T-helper 1 cell treated with Interleukin-12 subunit alpha and Interleukin-12 subunit beta and Interleukin-4 antibody, amounts not matched to agents 30 μg/mL and 1 μg/mL, for 36 hours (primary cell): ENCODE measurements at regions not wholly inside any gene's neighbourhood (a gene's known extent, or its start where the extent isn't known, plus 50 kb on each side); places are given as distances from the start of the nearest gene placed in this dataset.

Experiments used
- H3K27ac Mint-ChIP-seq: one replicate; pipeline ENCODE4 v1.8.0; 2021; ENCODE audit warnings: mild to moderate bottlenecking, mixed read lengths
- H3K27me3 Mint-ChIP-seq: one replicate; pipeline ENCODE4 v1.8.0; 2021; ENCODE audit warnings: low read depth, mixed read lengths
- H3K36me3 Mint-ChIP-seq: one replicate; pipeline ENCODE4 v1.8.0; 2021; ENCODE audit warnings: low read depth, mixed read lengths
- H3K4me1 Mint-ChIP-seq: one replicate; pipeline ENCODE4 v1.8.0; 2021; ENCODE audit warnings: low read depth, mixed read lengths
- H3K4me3 Mint-ChIP-seq: one replicate; pipeline ENCODE4 v1.8.0; 2021; ENCODE audit warnings: mild to moderate bottlenecking, moderate library complexity, mixed read lengths
- H3K9me3 Mint-ChIP-seq: one replicate; pipeline ENCODE4 v1.8.0; 2021; ENCODE audit warnings: mixed read lengths

GRCh38 chr5:155605920-155606319, 592.4 kb downstream of the KIF4B start:
- no peak overlapping the region for H3K27ac Mint-ChIP-seq
- H3K4me1 Mint-ChIP-seq: no peaks in the 10 kb centered on the region
- no peak overlapping the region for H3K4me3 Mint-ChIP-seq
- no peaks in the 10 kb centered on the region for H3K9me3 Mint-ChIP-seq
- H3K27me3 Mint-ChIP-seq: no peaks in the 10 kb centered on the region
- H3K36me3 Mint-ChIP-seq: no peaks in the 10 kb centered on the region

- no peak overlapping the region for H3K4me3 Mint-ChIP-seq
- no peaks in the 10 kb centered on the region for H3K9me3 Mint-ChIP-seq
- no peaks in the 10 kb centered on the region for H3K36me3 Mint-ChIP-seq
- no peaks in the 10 kb centered on the region for H3K4me1 Mint-ChIP-seq
- peaks cover 12% of the 10 kb centered on the region for H3K27me3 Mint-ChIP-seq
- no peak overlapping the region for H3K27ac Mint-ChIP-seq
These were observed 603.3 kb downstream of the KIF4B start for GRCh38 chr5:155616779-155617392.

- H3K9me3 Mint-ChIP-seq: no peaks in the 10 kb centered on the region
- H3K36me3 Mint-ChIP-seq: no peaks in the 10 kb centered on the region
- H3K4me1 Mint-ChIP-seq: no peaks in the 10 kb centered on the region
- no peak overlapping the region for H3K4me3 Mint-ChIP-seq
- peaks cover 13% of the 10 kb centered on the region for H3K27me3 Mint-ChIP-seq
- H3K27ac Mint-ChIP-seq: no peak overlapping the region
These were observed 606.1 kb downstream of the KIF4B start for GRCh38 chr5:155619688-155620087.

- no peaks in the 10 kb centered on the region for H3K9me3 Mint-ChIP-seq
- no peak overlapping the region for H3K27ac Mint-ChIP-seq
- H3K4me1 Mint-ChIP-seq: no peaks in the 10 kb centered on the region
- no peak overlapping the region for H3K4me3 Mint-ChIP-seq
- H3K36me3 Mint-ChIP-seq: no peaks in the 10 kb centered on the region
- H3K27me3 Mint-ChIP-seq: peaks cover 13% of the 10 kb centered on the region
These were observed 607.4 kb downstream of the KIF4B start for GRCh38 chr5:155620821-155621410.

- Mint-ChIP-seq H3K9me3 (no peaks in the 10 kb centered on the region), H3K4me1 (no peaks in the 10 kb centered on the region), H3K27me3 (peaks cover 17% of the 10 kb centered on the region), H3K27ac (no peak overlapping the region), H3K4me3 (no peak overlapping the region), H3K36me3 (no peaks in the 10 kb centered on the region)
These were observed 611.2 kb downstream of the KIF4B start for GRCh38 chr5:155624597-155625241.

- H3K4me1 Mint-ChIP-seq: no peaks in the 10 kb centered on the region
- no peaks in the 10 kb centered on the region for H3K36me3 Mint-ChIP-seq
- H3K9me3 Mint-ChIP-seq: no peaks in the 10 kb centered on the region
- no peak overlapping the region for H3K4me3 Mint-ChIP-seq
- no peak overlapping the region for H3K27ac Mint-ChIP-seq
- peaks cover 17% of the 10 kb centered on the region for H3K27me3 Mint-ChIP-seq
These were observed 611.8 kb downstream of the KIF4B start for GRCh38 chr5:155625315-155625714.

GRCh38 chr5:155625897-155626543, 612.5 kb downstream of the KIF4B start:
- Mint-ChIP-seq H3K27me3 (peaks cover 11% of the 10 kb centered on the region), H3K36me3 (no peaks in the 10 kb centered on the region), H3K4me1 (no peaks in the 10 kb centered on the region), H3K4me3 (no peak overlapping the region), H3K9me3 (no peaks in the 10 kb centered on the region), H3K27ac (no peak overlapping the region)

GRCh38 chr5:155626592-155626991, 613.0 kb downstream of the KIF4B start:
- no peak overlapping the region for H3K27ac Mint-ChIP-seq
- peaks cover 8% of the 10 kb centered on the region for H3K27me3 Mint-ChIP-seq

GRCh38 chr5:155628346-155628745, 614.8 kb downstream of the KIF4B start:
- no peak overlapping the region for H3K4me3 Mint-ChIP-seq
- peaks cover 4% of the 10 kb centered on the region for H3K27me3 Mint-ChIP-seq
- no peaks in the 10 kb centered on the region for H3K9me3 Mint-ChIP-seq
- H3K27ac Mint-ChIP-seq: no peak overlapping the region
- H3K36me3 Mint-ChIP-seq: no peaks in the 10 kb centered on the region
- H3K4me1 Mint-ChIP-seq: no peaks in the 10 kb centered on the region

More at GRCh38 chr5:155626592-155626991, 613.0 kb downstream of the KIF4B start:
- Mint-ChIP-seq H3K4me1 (no peaks in the 10 kb centered on the region), H3K36me3 (no peaks in the 10 kb centered on the region), H3K9me3 (no peaks in the 10 kb centered on the region), H3K4me3 (no peak overlapping the region)

GRCh38 chr5:155629597-155629996, 616.0 kb downstream of the KIF4B start:
- peaks cover 4% of the 10 kb centered on the region for H3K27me3 Mint-ChIP-seq
- H3K4me3 Mint-ChIP-seq: no peak overlapping the region
- H3K9me3 Mint-ChIP-seq: no peaks in the 10 kb centered on the region
- H3K36me3 Mint-ChIP-seq: no peaks in the 10 kb centered on the region
- H3K4me1 Mint-ChIP-seq: no peaks in the 10 kb centered on the region
- no peak overlapping the region for H3K27ac Mint-ChIP-seq

- Mint-ChIP-seq H3K36me3 (no peaks in the 10 kb centered on the region), H3K27ac (no peak overlapping the region), H3K4me3 (no peak overlapping the region), H3K4me1 (no peaks in the 10 kb centered on the region), H3K27me3 (peaks cover 4% of the 10 kb centered on the region), H3K9me3 (no peaks in the 10 kb centered on the region)
These were observed 617.6 kb downstream of the KIF4B start for GRCh38 chr5:155631116-155631515.

- Mint-ChIP-seq H3K36me3 (no peaks in the 10 kb centered on the region), H3K4me3 (no peak overlapping the region), H3K4me1 (no peaks in the 10 kb centered on the region), H3K9me3 (no peaks in the 10 kb centered on the region), H3K27ac (no peak overlapping the region), H3K27me3 (peaks cover 8% of the 10 kb centered on the region)
These were observed 619.9 kb downstream of the KIF4B start for GRCh38 chr5:155633338-155633957.

GRCh38 chr5:155649666-155650065, 636.1 kb downstream of the KIF4B start:
- Mint-ChIP-seq H3K4me3 (no peak overlapping the region), H3K36me3 (no peaks in the 10 kb centered on the region), H3K27me3 (no peaks in the 10 kb centered on the region), H3K4me1 (no peaks in the 10 kb centered on the region), H3K9me3 (no peaks in the 10 kb centered on the region), H3K27ac (no peak overlapping the region)

GRCh38 chr5:155655569-155655968, 642.0 kb downstream of the KIF4B start:
- no peaks in the 10 kb centered on the region for H3K9me3 Mint-ChIP-seq
- H3K27me3 Mint-ChIP-seq: no peaks in the 10 kb centered on the region
- H3K36me3 Mint-ChIP-seq: no peaks in the 10 kb centered on the region
- no peak overlapping the region for H3K4me3 Mint-ChIP-seq
- H3K27ac Mint-ChIP-seq: no peak overlapping the region
- H3K4me1 Mint-ChIP-seq: no peaks in the 10 kb centered on the region
